BLaER1 (cell line): ENCODE measurements at regions not wholly inside any gene's neighbourhood (a gene's known extent, or its start where the extent isn't known, plus 50 kb on each side); places are given as distances from the start of the nearest gene placed in this dataset.

ENCODE experiments used
- H3K27ac ChIP-seq: shearing (Covaris generic); formaldehyde crosslinking; 2 replicates; pipeline ENCODE4 v1.8.1; 2022
- H3K27me3 ChIP-seq: shearing (Covaris generic); formaldehyde crosslinking; 2 replicates; pipeline ENCODE4 v1.8.1; 2022
- H3K36me3 ChIP-seq: shearing (Covaris generic); formaldehyde crosslinking; 2 replicates; pipeline ENCODE4 v1.8.1; 2022
- H3K4me1 ChIP-seq: shearing (Covaris generic); formaldehyde crosslinking; 2 replicates; pipeline ENCODE4 v1.8.1; 2022
- H3K4me2 ChIP-seq: shearing (Covaris generic); formaldehyde crosslinking; 2 replicates; pipeline ENCODE4 v1.8.1; 2022
- H3K4me3 ChIP-seq: shearing (Covaris generic); formaldehyde crosslinking; 2 replicates; pipeline ENCODE4 v1.8.1; 2022
- H3K9ac ChIP-seq: shearing (Covaris generic); formaldehyde crosslinking; 2 replicates; pipeline ENCODE4 v1.8.1; 2022
- H3K9me3 ChIP-seq: shearing (Covaris generic); formaldehyde crosslinking; 2 replicates; pipeline ENCODE4 v1.8.1; 2022
- H4K20me1 ChIP-seq: shearing (Covaris generic); formaldehyde crosslinking; 2 replicates; pipeline ENCODE4 v1.8.1; 2022
- Cebpa-rat ChIP-seq: shearing (Covaris generic); IDR thresholded peaks from 2 replicates; pipeline ENCODE4 v1.8.1; 2022

GRCh38 chr1:185567440-185567839 lies 166.8 kb upstream of the HMCN1 start:
- Histone ChIP-seq H3K4me2 (peak overlapping the region; percentile 52), H3K9me3 (no peaks in the 10 kb centered on the region), H3K36me3 (no peaks in the 10 kb centered on the region), H3K9ac (no peak overlapping the region), H3K27me3 (no peaks in the 10 kb centered on the region), H3K4me3 (no peak overlapping the region), H3K27ac (no peak overlapping the region), H4K20me1 (no peaks in the 10 kb centered on the region), H3K4me1 (peaks cover 27% of the 10 kb centered on the region)
- no peak for TF ChIP-seq Cebpa-rat

GRCh38 chr1:185566995-185567394 lies 167.2 kb upstream of the HMCN1 start:
- Histone ChIP-seq H3K36me3 (no peaks in the 10 kb centered on the region), H3K27ac (no peak overlapping the region), H3K4me3 (no peak overlapping the region), H3K27me3 (no peaks in the 10 kb centered on the region), H3K9ac (no peak overlapping the region), H3K9me3 (no peaks in the 10 kb centered on the region), H4K20me1 (no peaks in the 10 kb centered on the region), H3K4me2 (peak overlapping the region; percentile 52), H3K4me1 (peaks cover 27% of the 10 kb centered on the region)
- no peak for TF ChIP-seq Cebpa-rat

- Histone ChIP-seq H3K4me2 (no peak overlapping the region), H3K9me3 (no peaks in the 10 kb centered on the region), H3K27ac (no peak overlapping the region), H4K20me1 (no peaks in the 10 kb centered on the region), H3K27me3 (no peaks in the 10 kb centered on the region), H3K9ac (no peak overlapping the region), H3K36me3 (no peaks in the 10 kb centered on the region), H3K4me1 (peaks cover 42% of the 10 kb centered on the region), H3K4me3 (no peak overlapping the region)
- TF ChIP-seq Cebpa-rat: no peak
Measured at GRCh38 chr1:185565302-185565701, 168.9 kb upstream of the HMCN1 start.

- no peak for TF ChIP-seq Cebpa-rat
- Histone ChIP-seq H3K9ac (no peak overlapping the region), H3K4me2 (no peak overlapping the region), H3K27ac (no peak overlapping the region), H3K4me3 (no peak overlapping the region), H3K9me3 (no peaks in the 10 kb centered on the region), H4K20me1 (no peaks in the 10 kb centered on the region), H3K36me3 (no peaks in the 10 kb centered on the region), H3K27me3 (no peaks in the 10 kb centered on the region), H3K4me1 (peaks cover 47% of the 10 kb centered on the region)
Measured at GRCh38 chr1:185564816-185565215, 169.4 kb upstream of the HMCN1 start.

GRCh38 chr1:185562461-185563359 lies 171.5 kb upstream of the HMCN1 start:
- H3K4me1 ChIP-seq: peaks cover 42% of the 10 kb centered on the region
- no peak overlapping the region for H3K4me3 ChIP-seq
- no peak overlapping the region for H3K9ac ChIP-seq
- no peak overlapping the region for H3K27ac ChIP-seq
- H3K9me3 ChIP-seq: no peaks in the 10 kb centered on the region
- H4K20me1 ChIP-seq: no peaks in the 10 kb centered on the region
- TF ChIP-seq Cebpa-rat: no peak
- H3K27me3 ChIP-seq: no peaks in the 10 kb centered on the region
- H3K36me3 ChIP-seq: no peaks in the 10 kb centered on the region
- no peak overlapping the region for H3K4me2 ChIP-seq

GRCh38 chr1:185561629-185562028 lies 172.6 kb upstream of the HMCN1 start:
- no peak overlapping the region for H3K27ac ChIP-seq
- no peaks in the 10 kb centered on the region for H4K20me1 ChIP-seq
- no peaks in the 10 kb centered on the region for H3K9me3 ChIP-seq
- H3K9ac ChIP-seq: no peak overlapping the region
- no peaks in the 10 kb centered on the region for H3K36me3 ChIP-seq
- no peak for TF ChIP-seq Cebpa-rat
- peaks cover 31% of the 10 kb centered on the region for H3K4me1 ChIP-seq
- H3K4me3 ChIP-seq: no peak overlapping the region
- H3K27me3 ChIP-seq: no peaks in the 10 kb centered on the region
- H3K4me2 ChIP-seq: peak overlapping the region; percentile 22; the same call in 1 of the 2 replicates

- H3K9me3 ChIP-seq: no peaks in the 10 kb centered on the region
- H3K4me3 ChIP-seq: no peak overlapping the region
- H3K27me3 ChIP-seq: no peaks in the 10 kb centered on the region
- H3K27ac ChIP-seq: no peak overlapping the region
- no peaks in the 10 kb centered on the region for H3K36me3 ChIP-seq
- peak overlapping the region; percentile 67 for H3K4me2 ChIP-seq
- TF ChIP-seq Cebpa-rat: no peak
- peaks cover 23% of the 10 kb centered on the region for H3K4me1 ChIP-seq
- H4K20me1 ChIP-seq: no peaks in the 10 kb centered on the region
- no peak overlapping the region for H3K9ac ChIP-seq
Measured at GRCh38 chr1:185560760-185561159, 173.4 kb upstream of the HMCN1 start.

- Histone ChIP-seq H4K20me1 (no peaks in the 10 kb centered on the region), H3K4me1 (peaks cover 23% of the 10 kb centered on the region), H3K4me3 (no peak overlapping the region), H3K9me3 (no peaks in the 10 kb centered on the region), H3K27ac (no peak overlapping the region), H3K4me2 (peak overlapping the region; percentile 67), H3K36me3 (no peaks in the 10 kb centered on the region), H3K27me3 (no peaks in the 10 kb centered on the region), H3K9ac (no peak overlapping the region)
- no peak for TF ChIP-seq Cebpa-rat
Measured at GRCh38 chr1:185559684-185560331, 174.4 kb upstream of the HMCN1 start.

- Histone ChIP-seq H3K36me3 (no peaks in the 10 kb centered on the region), H3K4me3 (no peak overlapping the region), H3K27ac (no peak overlapping the region), H3K27me3 (no peaks in the 10 kb centered on the region), H3K9ac (no peak overlapping the region), H3K4me2 (no peak overlapping the region), H3K9me3 (no peaks in the 10 kb centered on the region), H3K4me1 (peaks cover 23% of the 10 kb centered on the region), H4K20me1 (no peaks in the 10 kb centered on the region)
- no peak for TF ChIP-seq Cebpa-rat
Measured at GRCh38 chr1:185559151-185559550, 175.0 kb upstream of the HMCN1 start.

GRCh38 chr1:185556561-185556960 lies 177.6 kb upstream of the HMCN1 start:
- H3K9ac ChIP-seq: no peak overlapping the region
- no peak overlapping the region for H3K27ac ChIP-seq
- H3K4me3 ChIP-seq: no peak overlapping the region
- no peaks in the 10 kb centered on the region for H3K27me3 ChIP-seq
- no peaks in the 10 kb centered on the region for H4K20me1 ChIP-seq
- H3K9me3 ChIP-seq: no peaks in the 10 kb centered on the region
- no peaks in the 10 kb centered on the region for H3K36me3 ChIP-seq
- H3K4me2 ChIP-seq: no peak overlapping the region
- H3K4me1 ChIP-seq: peaks cover 20% of the 10 kb centered on the region
- TF ChIP-seq Cebpa-rat: no peak
